Stimulated activated CD4-positive, alpha-beta T cell treated with anti-CD3 and anti-CD28 coated beads, Interleukin-1b, Interleukin-23, amount 100 ng/mL, for 1 hour (primary cell): ENCODE measurements at regions not wholly inside any gene's neighbourhood (a gene's known extent, or its start where the extent isn't known, plus 50 kb on each side); places are given as distances from the start of the nearest gene placed in this dataset.
"Not testable (repeated sequence)": the region's sequence is repeated elsewhere in the genome, so short reads cannot be mapped to it uniquely, and the experiment has no call there.

Source experiments
- DNase-seq, 2 donors: peaks; one replicate each; pipeline ENCODE4 v3.0.0-alpha.2; 2020; ENCODE audit warnings: low read depth in 2 of 2

DNA sequence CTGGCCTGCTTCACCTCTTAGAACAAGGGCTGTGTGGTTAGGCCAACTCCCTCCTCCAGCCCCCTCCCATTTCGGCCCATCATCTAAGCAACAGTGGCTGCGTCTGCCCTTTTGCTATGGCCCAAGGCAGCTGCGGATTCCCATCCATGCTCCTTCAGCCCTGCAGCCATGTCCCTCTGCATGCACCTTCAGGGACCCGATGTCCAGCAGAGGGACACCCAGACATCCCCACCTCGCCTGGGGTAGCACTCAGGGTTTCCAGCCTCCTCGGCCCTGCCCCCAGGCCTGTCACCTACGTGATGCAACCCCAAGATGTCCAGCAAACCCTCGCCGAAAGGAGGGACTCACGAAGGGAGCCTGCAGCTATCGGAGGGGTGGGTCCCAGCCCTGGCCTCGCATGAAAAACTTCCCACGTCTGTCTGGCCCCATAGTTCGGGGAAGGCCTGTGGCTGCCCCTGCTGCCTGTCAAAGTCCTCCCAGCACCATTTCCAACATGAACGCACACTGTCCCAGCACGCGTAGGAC lies 194.4 kb downstream of the CTTN start:
- DNase-seq = no peak

DNA sequence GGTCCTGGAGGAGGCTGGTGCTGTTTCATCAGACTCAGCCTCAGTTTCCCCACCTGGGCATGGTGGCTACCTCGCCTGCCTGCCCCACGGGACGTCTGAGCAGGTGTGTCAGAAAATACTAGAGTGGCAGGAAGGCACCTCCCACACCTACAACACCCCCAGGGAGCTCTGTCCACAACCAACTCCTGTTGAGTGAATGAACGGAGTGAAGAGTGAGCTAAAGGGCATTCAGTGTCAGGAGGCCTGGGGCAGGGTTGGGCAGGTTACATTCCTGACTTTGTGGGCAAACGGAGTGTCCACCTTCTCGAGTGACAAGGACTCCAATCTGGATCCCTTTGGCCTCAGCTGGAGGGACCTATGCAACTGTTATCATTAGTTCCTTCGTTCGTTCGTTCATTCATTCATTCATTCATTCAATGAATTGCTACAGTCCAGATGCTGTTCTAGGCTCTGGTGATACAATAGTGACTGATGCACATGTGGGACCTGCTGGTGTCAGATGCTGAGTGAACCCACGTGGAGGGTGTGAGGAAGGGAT lies 195.2 kb downstream of the CTTN start:
- DNase-seq = no peak

DNA sequence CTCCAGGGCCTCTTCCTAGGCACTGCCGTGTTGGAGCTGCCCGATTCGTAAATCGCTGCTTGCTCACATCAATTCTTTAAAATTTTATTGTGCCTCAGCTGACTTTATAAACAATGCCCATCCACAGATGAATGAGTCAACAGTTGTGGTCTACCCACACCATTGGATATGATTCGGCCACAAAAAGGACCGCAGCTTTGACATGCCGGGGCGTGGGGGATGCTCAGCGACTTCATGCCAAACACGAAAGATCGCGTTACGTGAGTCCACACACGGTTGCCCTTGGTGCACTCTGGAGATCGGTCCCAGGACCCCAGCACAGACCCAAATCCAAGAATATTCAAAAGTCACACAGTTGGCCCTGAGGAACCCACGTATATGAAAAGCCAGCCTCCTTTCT lies 195.7 kb downstream of the CTTN start:
- no peak for DNase-seq

DNA sequence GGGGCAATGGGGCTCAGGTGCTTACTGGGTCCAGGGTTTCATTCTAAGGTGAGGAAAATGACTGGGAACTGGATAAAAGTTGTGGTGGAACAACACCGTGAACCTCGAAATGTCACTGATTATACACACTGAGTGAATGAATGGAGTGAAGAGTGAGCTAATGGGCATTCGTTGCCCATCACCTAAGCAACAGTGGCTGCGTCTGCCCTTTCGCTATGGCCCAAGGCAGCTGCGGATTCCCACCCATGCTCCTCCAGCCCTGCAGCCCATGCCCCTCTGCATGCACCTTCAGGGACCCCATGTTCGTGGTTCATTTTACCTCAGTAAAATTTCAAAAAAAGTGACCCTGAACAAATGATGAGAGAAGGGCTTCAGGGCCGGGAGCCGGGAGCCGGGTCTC lies 196.3 kb downstream of the CTTN start:
- DNase-seq = no peak

DNA sequence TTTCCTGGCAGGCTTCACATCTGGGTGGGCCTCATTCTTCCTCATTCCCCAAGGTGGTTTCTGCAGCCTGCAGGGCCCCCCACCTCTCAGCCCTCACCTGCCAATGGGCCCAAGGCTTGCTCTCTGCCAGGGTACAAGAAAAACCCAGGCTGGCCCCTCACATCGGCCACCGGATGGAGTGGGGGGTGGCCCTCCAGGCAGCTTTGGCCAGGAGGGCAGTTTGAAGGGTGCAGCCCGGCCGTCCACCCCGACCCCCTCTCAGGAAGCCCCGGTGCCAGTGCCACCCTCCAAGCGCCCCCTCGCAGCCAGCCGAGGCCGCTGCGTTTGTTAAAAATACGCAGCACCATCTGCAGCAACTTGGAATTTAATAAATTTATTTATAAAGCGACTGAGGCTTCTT lies 196.7 kb downstream of the CTTN start:
- no peak for DNase-seq

DNA sequence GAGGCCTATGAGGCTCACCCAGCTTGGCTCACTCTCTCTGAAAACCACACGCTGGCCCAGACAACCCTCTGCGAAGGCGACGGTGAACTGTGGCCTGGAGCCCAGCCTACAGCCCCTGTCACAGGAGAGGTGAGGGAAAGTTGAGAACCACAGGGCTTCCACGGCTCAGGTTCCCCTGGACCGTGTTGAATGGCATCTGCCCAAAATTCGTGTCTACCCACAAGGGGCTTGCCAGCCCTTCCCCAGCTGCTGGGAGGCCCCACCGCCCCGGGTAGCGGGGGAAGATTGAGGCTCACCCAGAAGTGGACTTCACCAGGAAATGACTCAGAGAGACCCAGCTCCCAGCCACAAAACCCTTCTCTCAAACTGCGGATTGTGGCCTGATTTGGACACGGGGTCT lies 197.1 kb downstream of the CTTN start:
- DNase-seq = no peak

DNA sequence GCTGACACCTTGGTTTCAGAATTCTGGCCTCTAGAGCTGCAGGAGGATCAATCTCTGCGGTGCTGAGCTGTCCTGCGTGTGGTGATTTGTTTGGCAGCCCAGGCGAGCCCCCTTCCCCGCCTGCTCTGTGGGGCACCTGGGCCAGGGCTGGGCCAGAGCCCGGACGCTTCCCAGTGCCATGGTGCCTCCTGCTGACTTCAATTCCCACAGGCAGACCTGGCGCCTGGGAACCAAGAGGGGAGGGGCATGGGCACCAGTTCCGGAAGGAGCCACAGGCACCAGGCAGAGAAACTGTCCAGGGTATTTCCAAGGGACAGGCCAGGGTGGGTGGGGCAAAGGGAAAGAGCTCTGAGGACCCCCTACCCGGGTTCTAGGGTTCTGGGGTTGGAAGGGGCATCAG lies 197.8 kb downstream of the CTTN start:
- DNase-seq = no peak

DNA sequence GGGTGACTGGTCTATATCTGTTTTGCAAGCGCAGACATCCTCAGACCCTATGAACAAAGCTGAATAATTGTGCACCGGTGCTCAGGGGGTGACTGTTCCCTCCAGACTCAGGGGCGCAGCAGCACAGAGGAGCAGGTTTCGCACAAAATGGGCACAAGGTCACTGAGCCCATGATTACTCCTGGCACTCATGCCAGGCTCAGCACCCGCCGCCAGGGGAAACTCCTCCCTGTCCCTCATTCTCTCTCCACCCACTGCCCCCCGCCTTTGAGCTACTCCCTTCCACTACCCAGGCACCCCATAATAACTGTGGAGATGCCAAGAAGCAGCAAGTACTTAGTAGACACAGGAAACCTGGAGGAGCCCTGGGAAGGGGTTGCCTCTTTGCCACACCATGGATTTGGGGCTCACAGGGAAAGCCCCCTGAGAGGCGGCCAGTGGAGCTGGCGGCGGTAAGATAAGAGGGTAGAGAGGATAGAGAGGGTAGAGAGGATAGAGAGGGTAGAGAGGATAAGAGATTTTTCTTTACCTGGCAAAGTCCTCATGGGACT lies 198.8 kb downstream of the CTTN start:
- no peak for DNase-seq

DNA sequence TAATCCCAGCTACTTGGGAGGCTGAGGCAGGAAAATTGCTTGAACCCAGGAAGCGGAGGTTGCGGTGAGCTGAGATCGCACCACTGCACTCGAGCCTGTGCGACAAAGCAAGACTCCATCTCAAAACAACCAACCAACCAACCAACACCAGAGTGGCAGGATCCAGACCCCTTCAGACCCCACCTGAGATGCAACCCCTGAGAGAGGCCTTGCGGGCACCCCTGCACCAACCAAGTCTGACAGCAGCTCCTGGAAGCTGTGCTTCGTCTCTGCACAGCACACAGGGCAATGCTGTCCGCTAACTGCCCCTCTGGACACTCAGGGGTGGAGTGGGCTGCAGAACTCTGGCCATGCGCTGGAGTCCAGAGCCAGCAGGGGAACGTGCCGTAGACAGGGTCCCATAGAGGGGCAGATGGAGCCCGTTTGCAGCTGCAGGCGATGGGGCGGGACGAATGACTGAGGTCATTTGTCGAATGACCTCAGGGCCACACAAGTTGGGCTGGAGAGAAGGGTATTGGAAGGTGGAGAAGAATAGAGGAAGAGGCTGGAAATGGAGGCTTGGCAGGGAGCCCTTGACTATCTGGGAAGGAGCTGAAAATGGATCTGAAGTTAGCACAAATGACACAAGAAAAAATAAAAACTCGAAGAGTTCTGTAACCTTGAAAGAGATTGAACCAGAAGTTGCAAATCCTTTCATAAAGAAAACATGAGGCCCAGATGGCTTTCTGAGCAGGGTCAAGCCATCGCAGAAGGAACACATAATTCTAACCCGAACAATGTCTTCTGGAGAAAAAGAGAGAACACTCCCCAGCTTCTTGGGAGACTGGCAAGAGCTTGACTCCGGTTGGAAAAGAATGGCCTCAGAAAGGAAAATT lies 199.7 kb downstream of the CTTN start:
- no peak for DNase-seq

DNA sequence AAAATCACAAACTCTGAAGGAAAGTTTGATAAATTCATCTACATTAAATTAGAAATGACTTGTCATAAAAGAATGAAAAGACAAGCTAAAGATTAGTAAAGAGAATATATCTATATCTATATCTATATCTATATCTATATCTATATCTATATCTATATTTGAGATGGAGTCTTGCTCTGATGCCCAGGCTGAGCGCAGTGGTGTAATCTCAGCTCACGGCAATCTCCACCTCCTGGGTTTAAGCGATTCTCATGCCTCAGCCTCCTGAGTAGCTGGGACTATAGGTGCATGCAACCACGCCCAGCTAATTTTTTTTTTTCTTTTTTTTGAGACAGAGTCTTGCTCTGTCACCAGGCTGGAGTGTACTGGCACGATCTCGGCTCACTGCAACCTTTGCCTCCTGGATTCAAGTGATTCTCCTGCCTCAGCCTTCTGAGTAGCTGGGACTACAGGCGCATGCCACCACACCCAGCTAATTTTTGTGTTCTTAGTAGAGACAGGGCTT lies 202.6 kb downstream of the CTTN start:
- DNase-seq = not testable (repeated sequence)

DNA sequence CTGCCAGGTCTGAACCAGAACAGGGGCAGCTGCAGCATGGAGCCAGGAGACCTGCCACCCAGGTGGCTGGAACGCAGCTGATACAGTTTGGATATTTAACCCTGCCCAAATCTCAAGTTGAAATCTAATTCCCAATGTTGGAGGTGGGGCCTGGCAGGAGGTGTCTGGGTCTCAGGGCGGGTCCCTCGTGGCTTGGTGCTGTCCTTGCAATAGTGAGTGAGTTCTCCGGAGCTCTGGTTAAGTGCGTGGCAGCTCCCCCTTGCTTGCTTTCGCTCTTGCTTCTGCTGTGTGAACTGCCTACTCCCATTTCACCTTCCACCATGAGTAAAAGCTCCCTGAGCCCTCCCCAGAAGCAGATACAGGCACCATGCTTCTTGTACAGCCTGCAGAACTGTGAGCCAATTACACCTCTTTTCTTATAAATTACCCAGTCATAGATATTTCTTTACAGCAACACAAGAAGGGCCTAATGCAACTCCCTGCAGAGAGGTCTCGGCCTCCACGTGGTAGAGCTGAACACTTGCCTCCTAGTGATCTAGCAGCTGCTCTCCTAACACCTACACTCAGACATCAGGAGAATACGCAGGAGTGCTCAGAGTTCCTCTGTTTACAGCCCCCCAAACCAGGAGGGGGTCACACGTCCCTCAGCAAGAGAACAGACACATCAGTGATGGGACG lies 203.7 kb downstream of the CTTN start:
- DNase-seq = no peak

DNA sequence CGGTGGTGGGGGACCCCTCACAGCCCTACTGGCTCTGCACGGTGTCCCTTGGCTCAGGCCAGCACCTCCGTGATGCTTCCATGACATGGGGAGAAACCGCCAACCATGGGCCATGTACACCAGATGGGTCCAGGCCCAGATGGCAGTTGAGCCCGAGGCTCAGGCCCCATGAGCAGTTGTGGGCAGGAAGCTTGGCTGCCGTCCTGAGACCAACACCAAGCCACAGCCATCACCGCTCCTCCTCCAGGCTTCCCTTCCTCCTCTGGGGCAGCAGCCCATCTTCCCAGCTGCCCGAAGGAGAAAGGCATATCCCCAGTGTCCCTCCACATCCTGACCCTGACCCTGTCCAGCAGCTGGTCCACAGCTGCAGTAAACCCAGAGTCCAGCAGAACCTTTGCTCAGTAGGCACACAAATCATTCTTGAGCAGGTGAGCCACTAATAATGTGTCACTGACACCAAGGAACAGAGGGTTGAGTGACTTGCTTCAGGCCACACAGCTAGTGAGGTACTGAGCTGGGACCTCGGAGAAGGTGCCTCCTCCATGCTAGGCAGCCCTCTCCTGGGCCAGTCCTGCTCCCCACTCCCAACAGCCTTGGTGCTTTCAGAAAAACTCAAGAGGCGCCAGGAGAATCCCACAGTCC lies 204.9 kb downstream of the CTTN start:
- DNase-seq = no peak

DNA sequence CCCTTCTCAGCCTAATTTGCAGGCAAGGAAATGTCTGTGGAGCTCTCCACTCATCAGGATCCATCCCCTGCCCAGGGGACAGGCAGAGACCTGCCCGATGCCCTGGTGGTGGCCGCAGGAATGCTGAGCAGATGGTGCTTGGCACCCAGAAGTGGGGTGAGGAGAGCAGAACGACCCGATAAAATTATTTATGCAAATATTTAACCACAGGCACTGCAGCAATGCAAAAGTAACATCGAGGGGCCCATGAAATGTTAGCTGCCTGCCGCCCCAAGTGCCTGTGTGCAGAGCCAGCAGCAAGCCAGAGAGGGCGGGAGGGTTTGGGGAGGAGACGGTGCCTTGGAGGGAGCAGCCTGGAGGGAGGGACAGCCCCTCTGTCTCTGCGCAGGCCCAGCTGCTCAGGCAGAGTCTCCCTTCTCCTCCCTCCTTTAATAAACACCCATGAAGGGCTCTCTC lies 205.5 kb downstream of the CTTN start:
- DNase-seq = no peak

DNA sequence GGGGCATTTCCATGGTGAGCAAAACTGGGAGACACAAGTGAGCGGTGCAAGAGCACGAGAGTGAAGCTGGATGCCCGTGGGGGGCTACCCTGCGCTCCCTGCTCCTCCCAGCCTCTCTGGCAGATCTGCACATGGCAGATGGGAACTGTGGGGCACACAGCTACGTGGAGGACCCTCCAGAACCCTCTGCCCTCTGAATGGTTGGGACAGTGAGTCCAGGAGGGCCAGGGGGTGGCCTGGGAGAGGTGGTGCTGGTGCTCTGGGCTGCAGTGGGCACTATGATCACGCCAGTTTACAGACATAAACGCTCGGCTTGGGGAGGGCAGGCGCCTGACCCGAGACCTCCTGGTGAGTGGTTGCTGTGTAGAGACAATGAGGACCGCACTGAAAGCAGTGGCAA lies 205.9 kb downstream of the CTTN start:
- DNase-seq = no peak

DNA sequence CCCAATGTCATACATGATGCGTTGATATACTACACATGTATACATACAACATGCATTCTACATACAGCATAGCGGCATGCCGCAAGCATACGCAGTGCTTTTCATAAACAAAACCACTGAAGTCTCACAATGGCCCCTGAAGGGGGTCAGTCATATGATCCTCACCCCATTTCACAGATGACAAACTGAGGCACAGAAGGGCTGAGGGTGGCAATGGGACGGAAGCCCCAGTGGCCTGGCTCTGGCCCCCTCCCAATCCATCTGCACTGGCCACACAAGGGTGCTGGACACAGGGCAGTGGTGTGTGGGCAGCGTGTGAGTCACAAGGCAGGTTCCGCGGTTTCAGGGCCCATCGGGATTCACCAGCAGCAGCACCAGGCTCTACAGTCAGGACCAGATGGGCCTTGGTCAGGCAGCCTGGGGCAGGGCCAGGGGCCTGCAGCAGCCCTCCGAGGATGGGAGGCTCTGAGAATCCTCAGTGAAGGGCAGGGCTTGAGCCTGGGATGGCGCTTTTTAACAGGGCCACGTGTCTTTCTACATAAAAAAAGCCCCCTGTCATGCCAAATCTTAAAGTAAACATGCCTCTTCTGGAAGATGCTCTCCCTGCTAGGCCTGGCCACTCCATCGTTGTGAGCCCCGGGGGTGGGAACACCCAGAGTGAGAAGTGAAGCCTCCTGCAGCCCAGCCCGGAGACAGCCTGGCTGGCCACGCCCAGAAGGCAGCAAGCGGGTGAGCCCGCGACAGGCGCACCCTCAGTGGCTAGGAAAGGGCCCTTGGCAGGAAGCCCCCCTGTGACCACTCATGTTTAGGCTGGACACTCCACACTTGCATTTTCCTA lies 206.5 kb downstream of the CTTN start:
- DNase-seq = no peak

DNA sequence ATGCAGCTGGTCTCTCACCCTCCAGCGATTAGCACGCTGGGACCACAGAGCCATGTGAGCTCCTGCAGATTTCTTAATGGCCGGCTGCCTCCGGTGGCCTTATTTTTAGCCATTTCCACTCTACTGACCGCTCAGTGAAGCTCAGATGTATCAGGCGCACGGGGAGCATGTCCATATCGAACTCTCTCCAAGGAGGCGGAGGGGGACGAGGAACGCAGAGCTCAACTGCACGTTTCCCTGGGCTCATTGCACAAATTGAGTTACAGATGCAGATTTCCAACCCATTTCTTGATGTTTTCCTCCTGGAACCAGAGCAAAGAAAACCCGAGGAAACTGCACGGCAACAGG lies 207.1 kb downstream of the CTTN start:
- no peak for DNase-seq

DNA sequence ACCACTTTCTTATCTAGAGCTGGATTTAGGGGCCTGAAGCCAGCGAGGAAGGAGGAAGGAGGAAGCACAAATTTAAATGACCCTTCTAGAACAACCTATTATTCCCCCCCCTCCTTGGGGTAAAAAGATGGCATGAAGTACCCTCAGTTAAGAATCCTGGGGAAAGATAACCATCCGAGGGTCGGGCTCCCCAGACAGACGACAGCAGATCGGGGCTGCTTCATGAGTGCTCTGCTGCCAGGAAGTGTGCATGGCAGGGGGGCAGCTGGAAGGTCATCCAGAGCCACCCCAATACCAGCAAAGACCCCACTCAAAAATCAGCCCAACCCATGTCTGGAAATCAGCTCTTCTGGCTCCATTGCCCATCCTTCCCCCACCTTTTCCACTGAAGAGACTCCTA lies 207.5 kb downstream of the CTTN start:
- no peak for DNase-seq

DNA sequence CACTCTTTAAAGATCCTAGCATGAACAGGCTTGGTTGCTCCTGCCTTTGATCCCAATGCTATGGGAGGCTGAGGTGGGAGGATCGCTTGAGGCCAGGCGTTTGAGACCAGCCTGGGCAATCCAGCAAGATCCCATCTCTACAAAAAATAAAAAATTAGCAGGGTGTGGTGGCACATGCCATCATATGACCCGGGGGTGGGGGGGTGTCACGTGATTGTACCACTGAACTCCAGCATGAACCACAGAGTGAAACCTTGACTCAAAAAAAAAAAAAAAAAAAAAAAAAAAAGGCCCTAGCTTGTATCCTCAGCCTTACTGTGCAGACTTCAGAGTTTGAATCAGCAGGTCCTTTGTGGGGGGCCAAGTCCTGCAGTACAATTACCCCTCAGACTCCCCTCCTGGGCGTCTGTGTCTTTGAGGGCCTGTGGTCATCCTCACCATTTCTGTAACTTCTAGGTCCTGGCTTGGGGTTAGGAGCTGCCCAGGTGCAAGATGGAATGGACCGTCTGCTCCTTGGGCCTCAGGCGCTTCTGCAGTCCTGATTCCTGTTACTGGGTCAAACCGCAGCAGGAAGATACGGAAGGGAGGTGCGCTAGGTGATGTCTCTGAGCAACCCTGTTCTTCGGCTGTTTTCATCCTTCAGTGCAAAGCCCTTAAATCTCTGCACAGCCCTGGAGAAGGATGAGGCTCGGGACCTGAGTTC lies 208.1 kb downstream of the CTTN start:
- no peak for DNase-seq

DNA sequence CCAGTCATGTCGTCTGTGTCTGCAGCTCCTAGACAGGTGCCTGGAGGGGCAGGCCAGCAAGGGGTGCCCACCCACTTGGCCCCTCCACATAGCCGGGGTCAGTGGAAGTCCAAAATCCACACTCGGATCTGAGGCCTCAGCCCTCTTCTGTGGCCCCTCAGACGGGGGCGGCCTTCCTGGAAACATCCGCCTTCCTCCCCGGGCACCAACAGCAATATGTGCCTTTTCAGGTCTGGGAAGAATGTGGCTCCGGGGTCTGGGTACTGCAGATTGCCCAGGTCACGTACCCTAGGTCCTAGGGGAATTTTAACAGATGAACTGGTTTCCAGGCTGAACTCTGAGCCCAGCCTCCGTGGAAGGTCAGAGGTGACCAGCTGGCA lies 208.6 kb downstream of the CTTN start:
- no peak for DNase-seq

DNA sequence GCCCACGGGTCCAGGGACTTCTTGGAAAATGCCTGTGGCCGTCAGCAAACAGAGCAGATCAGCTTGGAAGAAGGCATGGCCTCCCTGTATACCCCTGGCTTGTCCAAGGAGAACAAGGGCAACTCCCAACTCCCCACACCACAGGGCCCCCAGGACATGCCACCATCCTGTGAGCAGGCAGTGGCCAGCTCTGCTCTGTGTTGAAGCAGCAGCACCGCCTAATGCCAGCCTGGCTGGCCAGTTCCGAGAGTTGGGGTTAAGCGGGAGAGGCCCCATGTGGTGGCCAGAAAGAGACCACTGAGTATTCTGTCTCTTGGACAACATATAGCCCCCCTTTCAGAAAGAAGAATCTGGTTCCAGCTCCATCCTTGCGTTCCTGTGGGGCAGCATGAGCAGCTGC lies 209.2 kb downstream of the CTTN start:
- no peak for DNase-seq
